ENCODE measurements at regions not wholly inside any gene's neighbourhood (a gene's known extent, or its start where the extent isn't known, plus 50 kb on each side); places are given as distances from the start of the nearest gene placed in this dataset.
A peak's percentile ranks its signal among the peaks of the same experiment; 100 is the strongest.

GRCh38 chrX:13096728-13097127, 52.3 kb upstream of the FAM9C start:
- Mint-ChIP-seq H3K4me1 (peaks cover 85% of the 10 kb centered on the region), H3K4me3 (no peak overlapping the region), H3K9me3 (no peaks in the 10 kb centered on the region)

GRCh38 chrX:13094828-13095341, 50.5 kb upstream of the FAM9C start:
- H3K4me1 Mint-ChIP-seq: peaks cover 89% of the 10 kb centered on the region
- H3K27ac Mint-ChIP-seq: peak overlapping the region; percentile 70
- H3K36me3 Mint-ChIP-seq (ENCODE audit: low read depth): no peaks in the 10 kb centered on the region
- ATAC-seq: no peak
- no peaks in the 10 kb centered on the region for H3K27me3 Mint-ChIP-seq
- no peaks in the 10 kb centered on the region for H3K9me3 Mint-ChIP-seq
- DNase-seq: no peak
- H3K4me3 Mint-ChIP-seq: peak overlapping the region; percentile 34

More at GRCh38 chrX:13096728-13097127, 52.3 kb upstream of the FAM9C start:
- Mint-ChIP-seq H3K36me3 (ENCODE audit: low read depth) (no peaks in the 10 kb centered on the region), H3K27ac (peak overlapping the region; percentile 82), H3K27me3 (no peaks in the 10 kb centered on the region)
- DNase-seq (no peak), ATAC-seq (no peak)

- Mint-ChIP-seq H3K36me3 (ENCODE audit: low read depth) (no peaks in the 10 kb centered on the region), H3K4me3 (no peak overlapping the region), H3K4me1 (peaks cover 90% of the 10 kb centered on the region), H3K27me3 (no peaks in the 10 kb centered on the region), H3K9me3 (no peaks in the 10 kb centered on the region), H3K27ac (peak overlapping the region; percentile 95)
- no peak for DNase-seq
- no peak for ATAC-seq
These were observed 50.0 kb upstream of the FAM9C start for GRCh38 chrX:13094374-13094773.

Measured in activated naive CD8-positive, alpha-beta T cell treated with anti-CD3 and anti-CD28 coated beads, Interleukin-2, amount 50 U/mL, for 24 hours (primary cell).